AG09309 (cell line): ENCODE measurements at regions not wholly inside any gene's neighbourhood (a gene's known extent, or its start where the extent isn't known, plus 50 kb on each side); places are given as distances from the start of the nearest gene placed in this dataset.
"Not testable (repeated sequence)": the region's sequence is repeated elsewhere in the genome, so short reads cannot be mapped to it uniquely, and the experiment has no call there.

ENCODE experiments used
- DNase-seq: peaks from one replicate; pipeline ENCODE4 v3.0.0-alpha.2; 2010; ENCODE audit warnings: low read depth
- H3K4me3 ChIP-seq: 2 replicates; pipeline ENCODE4 v1.5.1; 2011; ENCODE audit warnings: mild to moderate bottlenecking, low read depth, low read length, moderate library complexity; ENCODE audit not compliant: control insufficient read depth
- TF ChIP-seq, protein P1 (sequence below): IDR thresholded peaks from 2 replicates; pipeline ENCODE4 v1.5.1; 2011; ENCODE audit warnings: mild to moderate bottlenecking, low read depth, low read length, inconsistent platforms; ENCODE audit not compliant: insufficient read depth, control insufficient read depth; ENCODE audit errors: missing control alignments

DNA sequence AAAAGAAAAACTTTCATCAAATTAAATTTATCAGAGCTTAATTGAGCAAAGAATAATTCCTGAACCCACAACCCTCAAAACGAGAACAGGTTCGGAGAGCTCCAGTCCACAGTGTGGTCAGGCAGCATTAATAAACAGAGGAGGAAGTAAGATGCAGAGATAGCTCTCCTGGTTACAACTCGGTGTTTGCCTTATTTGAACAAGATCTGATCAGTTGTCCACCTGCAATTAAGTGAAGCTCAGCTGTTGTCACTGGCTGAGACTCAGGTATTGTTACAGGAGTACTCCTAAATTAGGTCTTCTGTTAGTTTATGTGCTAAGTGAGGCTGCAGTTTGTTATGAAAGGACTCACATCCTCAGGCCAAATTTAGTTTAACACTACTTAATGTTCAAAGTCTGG, 451.4 kb upstream of the PDE3A start:
- TF ChIP-seq, protein P1, sequence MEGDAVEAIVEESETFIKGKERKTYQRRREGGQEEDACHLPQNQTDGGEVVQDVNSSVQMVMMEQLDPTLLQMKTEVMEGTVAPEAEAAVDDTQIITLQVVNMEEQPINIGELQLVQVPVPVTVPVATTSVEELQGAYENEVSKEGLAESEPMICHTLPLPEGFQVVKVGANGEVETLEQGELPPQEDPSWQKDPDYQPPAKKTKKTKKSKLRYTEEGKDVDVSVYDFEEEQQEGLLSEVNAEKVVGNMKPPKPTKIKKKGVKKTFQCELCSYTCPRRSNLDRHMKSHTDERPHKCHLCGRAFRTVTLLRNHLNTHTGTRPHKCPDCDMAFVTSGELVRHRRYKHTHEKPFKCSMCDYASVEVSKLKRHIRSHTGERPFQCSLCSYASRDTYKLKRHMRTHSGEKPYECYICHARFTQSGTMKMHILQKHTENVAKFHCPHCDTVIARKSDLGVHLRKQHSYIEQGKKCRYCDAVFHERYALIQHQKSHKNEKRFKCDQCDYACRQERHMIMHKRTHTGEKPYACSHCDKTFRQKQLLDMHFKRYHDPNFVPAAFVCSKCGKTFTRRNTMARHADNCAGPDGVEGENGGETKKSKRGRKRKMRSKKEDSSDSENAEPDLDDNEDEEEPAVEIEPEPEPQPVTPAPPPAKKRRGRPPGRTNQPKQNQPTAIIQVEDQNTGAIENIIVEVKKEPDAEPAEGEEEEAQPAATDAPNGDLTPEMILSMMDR, result no peak
- no peak overlapping the region for H3K4me3 ChIP-seq
- DNase-seq, result no peak

DNA sequence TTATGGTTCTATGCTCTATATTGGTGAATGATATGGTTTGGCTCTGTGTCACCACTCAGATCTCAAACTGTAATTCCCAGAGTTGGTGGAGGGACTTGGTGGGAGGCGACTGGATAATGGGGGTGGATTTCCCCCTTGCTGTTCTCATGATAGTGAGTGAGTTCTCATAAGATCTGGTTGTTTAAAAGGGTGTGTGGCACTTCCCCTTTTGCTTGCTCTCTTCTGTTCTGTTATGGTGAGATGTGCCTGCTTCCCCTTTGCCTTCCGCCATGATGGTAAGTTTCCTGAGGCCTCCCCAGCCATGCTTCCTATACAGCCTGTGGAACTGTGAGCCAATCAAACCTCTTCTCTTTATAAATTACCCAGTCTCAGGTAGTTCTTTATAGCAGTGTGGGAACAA, 446.6 kb upstream of the PDE3A start:
- H3K4me3 ChIP-seq, DNase-seq: not testable (repeated sequence)

DNA sequence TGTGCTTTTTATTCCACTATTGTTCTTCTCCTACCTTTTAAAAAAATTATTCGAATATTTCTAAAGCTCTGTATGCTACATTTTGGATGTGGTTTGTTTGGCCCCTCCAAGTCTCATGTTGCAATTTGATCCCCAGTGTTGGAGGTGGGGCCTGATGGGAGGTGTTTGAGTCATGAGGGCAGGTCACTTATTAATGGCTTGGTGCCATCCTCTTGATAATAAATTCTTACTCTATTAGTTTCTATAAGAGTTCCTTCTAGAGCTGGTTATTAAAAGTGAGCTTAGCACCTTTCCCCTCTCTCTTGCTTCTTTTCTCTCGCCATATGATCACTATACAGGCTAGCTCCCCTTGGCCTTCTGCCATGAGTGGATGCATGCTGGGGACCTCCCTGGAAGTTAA, 445.6 kb upstream of the PDE3A start:
- H3K4me3 ChIP-seq, result no peak overlapping the region
- no peak for DNase-seq
- TF ChIP-seq, protein P1, result no peak

DNA sequence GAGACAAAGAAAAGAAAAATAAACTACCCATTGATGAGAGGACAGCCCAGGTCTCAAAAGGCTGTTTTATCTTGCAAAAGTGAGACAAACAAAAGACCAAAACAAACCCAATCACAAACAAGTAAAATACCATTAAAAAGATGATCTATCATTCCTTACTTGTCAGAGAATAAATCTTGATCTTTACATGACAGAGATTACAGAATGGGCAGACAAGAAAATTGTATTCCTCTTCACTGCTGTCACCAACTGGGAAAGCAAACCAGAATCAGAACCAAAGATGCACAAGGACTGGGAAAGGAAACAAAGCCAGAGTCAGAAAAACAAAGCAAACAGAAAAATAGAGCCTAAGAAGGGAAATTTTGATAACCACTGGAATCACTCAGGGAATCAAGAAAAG, 444.0 kb upstream of the PDE3A start:
- TF ChIP-seq, protein P1, result no peak
- DNase-seq, result no peak
- no peak overlapping the region for H3K4me3 ChIP-seq

DNA sequence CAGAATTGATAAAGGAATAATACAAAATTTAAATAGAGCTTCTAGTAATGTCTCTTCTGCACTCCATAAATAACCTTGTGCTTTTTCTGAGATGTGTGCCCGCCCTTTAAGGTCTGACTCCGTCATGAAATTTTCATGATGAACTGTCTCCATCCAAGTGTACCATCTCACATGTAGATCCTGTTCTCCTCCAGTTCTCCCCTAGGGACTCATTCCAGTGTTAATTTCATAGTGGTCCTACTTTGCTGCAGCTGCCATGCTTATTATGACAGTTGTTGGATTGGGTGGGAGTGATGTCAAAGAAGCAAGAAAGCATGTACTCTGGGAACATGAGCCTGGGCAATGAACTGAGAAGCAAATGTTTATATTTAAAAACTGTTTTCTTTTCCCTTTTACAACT, 442.5 kb upstream of the PDE3A start:
- DNase-seq, result no peak
- H3K4me3 ChIP-seq, result no peak overlapping the region
- TF ChIP-seq, protein P1, result no peak

DNA sequence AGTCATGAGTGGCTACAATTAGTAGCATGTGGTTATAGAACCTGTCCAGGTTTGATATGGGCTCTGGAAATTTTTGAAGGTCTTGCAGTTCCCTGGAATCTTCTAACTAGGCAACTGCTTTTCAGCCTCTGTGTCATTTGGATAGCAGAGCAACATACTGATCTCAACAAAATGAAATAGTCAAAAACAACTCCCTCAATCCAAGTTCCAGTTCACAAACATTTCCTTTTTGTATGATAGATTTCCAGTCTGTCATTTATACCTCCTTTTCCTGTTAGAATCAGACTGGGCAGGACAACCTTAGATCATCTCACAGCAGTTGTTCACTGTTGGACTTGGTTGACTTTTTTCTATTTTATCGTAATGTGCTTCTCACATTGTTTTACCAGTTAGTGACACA, 442.1 kb upstream of the PDE3A start:
- TF ChIP-seq, protein P1, result no peak
- no peak overlapping the region for H3K4me3 ChIP-seq
- DNase-seq, result no peak

DNA sequence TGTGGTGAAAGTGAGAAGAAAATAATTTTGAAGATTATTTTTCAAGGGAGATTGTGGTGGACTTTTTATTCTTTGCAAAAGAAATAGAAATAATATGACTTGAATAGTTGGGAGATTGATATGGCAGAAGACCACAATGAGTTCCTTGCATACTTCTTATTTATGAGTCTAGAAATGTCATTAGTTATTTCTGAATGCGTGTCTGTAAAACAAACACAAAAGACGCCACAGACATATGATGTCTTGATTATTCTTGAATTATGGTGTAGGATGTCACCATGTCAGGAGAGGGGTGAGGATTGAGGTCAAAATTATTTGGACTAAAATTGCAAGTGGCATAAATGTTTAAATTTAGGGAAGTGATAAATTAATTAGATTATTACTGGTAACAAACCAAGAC, 440.7 kb upstream of the PDE3A start:
- TF ChIP-seq, protein P1, result no peak
- no peak overlapping the region for H3K4me3 ChIP-seq
- DNase-seq, result no peak
